Mucosa of gallbladder (tissue), 1 donor: ENCODE measurements at regions not wholly inside any gene's neighbourhood (a gene's known extent, or its start where the extent isn't known, plus 50 kb on each side); places are given as distances from the start of the nearest gene placed in this dataset.

ENCODE experiments used
- DNase-seq: peaks from one replicate; pipeline ENCODE4 v3.0.0-alpha.2; 2020; ENCODE audit warnings: low spot score
- donor health status: DM: no; HTN: no; CAD: no.

GRCh38 chr6:56715741-56716140, 73.1 kb upstream of the DST start:
- DNase-seq, result no peak

GRCh38 chr6:56714982-56715456, 72.3 kb upstream of the DST start:
- no peak for DNase-seq

- no peak for DNase-seq
Observed at GRCh38 chr6:56714273-56714672, 71.6 kb upstream of the DST start.

DNA sequence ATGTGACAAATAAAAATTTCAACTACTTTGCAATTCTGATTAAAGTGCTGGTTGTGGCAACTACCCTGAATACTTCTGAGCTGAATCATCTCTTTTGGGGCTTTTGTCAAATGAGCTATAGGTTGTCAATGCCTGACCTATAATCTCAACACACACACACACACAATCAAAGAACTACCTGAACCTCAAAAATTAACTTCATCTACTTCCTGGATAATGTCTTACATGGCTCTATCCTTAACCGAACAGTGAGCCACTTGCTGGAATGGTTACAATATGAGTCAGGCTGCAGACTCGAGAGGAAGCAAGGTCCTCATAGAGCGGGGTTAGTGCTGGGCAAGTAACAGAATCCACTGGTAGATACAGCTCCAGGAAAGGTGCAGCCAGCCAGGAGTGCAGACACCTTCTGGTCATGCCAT, 70.6 kb upstream of the DST start:
- peak; percentile 72 for DNase-seq

DNA sequence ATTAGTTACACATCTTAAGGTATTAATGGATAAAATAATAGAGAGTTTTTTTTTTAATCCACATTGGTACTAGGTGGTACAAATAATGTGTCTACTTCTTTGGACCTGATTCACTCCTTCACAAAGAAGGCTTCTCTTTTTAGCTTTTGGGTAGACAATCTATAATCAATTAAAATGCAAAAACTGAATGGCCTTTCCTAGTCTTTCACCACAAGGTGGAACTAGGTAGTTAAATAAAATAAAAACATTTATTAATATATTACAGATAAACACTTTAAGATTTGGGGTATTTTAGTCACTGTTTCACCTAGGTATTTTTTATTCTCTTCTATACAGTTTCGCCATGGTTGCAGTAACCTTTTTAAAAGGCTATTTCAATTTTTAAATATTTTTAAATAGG, 68.3 kb upstream of the DST start:
- no peak for DNase-seq

GRCh38 chr6:56709650-56710049, 67.0 kb upstream of the DST start:
- DNase-seq, result no peak

DNA sequence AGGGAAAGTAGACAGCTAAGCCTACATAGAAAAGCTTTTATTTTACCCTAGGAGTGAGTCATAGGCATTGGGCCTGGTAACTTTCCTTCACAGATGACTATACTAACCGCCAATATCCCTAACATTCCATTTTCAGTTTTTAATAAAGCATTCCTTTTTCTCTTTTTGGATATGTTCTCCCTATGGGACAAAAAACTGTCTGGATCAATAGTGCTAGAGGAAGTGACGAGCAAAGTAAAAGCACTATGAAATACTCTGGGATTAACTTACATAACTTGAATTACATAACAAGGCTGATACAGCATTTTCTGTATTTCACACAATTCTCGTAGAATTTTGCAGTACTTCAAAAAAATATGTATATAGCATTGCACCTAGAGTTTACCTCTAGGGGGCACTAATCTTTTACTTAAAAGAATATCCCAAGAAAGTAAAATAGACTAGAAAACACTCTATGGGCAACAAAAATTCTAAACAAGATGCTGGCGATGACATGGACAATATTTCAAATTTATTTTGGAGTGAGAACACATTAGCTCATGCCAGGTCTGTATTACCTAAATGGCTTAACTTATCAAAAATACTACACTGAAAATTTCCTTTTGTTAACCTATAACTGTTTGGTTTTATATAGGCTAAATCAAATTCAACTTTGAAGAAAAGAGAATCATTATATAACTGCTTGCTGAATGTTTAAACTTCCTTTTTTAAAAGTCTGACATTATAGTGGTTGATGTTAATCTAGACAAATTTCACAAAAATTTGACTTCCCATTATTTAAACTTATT, 66.3 kb upstream of the DST start:
- no peak for DNase-seq

DNA sequence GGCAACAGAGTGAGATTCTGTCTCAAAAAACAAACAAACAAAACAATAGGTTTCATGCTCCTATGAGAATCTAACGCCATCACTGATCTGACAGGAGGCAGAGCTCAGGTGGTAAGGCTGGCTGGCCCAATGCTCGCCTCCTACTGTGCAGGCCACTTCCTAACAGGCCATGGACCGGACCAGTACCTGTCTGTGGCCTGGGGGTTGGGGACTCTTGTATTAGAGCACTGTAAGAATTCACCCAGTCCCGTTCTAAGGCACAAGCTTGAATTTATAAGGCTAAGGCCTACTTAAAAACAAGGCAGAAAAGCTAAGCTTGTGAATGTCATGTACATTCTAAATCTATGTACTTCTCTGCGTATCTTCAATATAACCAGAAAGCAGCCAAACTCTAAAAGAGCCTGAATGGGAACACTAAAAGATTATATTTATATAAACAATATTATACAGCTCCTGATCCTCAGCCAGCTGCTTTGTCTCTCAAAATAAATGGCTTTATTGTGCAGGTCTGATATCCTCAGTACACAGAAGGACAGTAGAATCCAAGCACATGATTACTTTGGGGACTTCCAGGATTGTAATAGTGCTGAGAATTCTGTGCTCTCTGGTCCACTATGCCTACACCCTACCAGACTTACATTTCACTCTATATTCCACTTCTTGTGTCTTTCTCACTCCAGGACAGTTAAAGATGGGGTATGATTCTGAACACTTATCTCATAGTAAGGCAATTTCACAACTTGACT, 64.5 kb upstream of the DST start:
- DNase-seq, result no peak

DNA sequence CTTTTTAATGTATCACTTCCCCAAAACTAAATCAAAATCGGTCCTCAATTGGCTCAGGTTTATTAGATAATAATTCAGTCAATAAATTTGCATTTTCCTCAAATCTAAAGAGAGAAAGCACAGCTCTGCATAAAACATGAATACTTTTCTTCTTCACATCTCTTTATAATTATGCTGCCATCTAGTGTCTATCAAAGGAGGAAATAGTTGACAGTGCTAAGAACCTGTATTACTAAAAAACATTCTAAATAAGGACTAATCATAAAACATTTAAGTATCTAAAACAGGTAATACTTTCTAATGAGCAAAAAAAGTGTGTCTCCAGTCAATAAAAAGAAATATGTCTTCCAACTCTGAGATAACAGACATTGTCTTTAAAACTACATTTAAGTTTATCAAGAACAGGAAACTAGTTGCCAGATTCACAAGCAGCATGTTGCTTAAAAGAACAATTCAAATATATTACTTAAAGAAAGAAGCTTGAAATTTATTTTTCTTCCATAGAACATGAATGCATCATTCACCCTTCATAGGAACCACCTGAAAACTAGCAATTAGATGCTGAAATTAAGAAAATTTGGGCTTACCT, 56.5 kb upstream of the DST start:
- DNase-seq, result no peak

GRCh38 chr6:56695702-56696101, 53.0 kb upstream of the DST start:
- no peak for DNase-seq

DNA sequence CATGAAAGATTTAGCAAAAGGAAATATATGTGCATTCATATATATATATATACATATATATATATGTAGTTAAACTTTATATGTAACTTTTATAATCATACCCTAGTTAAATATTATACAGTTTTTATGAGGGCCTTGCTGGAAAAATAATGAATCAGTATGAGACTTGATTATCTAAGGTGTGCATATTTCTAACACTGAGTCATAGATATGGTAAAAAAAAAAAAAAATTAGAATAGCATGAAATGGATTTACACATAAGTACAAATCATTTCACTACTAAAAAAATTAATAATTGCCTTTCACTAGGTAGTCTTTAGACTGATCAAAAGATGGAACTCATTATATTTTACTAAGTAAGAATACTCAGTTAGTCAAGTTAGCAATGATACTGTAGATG, 51.3 kb upstream of the DST start:
- no peak for DNase-seq

GRCh38 chr6:56693246-56693607, 50.5 kb upstream of the DST start:
- peak; percentile 83 for DNase-seq

DNA sequence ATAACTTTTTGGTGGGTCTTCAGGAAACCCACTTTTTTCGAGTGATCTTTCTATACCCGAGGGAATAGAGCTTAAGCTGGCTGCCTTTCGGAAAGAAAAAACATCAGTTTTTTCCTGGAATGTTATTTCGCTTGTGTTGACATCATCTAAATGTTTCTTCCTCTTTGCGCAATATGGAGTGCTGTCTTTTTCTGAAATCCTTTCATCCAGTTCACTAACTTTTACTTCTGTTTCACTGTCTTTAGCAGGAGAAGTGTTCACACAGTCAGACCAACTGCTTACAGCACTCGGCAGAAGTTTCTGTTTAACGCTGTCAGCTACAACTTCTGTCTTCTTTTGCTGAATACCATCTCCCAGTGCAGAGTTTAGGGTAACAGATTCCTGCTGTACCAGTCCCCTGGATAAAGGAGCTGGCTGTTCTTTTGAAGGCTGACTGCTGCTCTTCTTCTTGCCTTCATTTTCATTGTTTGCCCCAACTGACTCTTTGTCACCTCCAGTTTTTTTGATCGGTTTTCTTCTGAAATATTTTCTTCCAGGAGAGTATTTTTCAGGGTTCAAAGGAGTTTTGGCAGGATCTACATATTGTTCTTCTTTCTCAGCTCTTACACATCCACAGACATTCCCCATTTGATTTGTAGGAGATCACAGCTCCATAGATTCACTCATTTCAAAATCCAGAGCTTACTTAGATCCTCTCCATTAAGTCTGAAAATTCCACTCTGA, 50.0 kb upstream of the DST start:
- DNase-seq, result no peak
